ENCODE measurements at regions not wholly inside any gene's neighbourhood (a gene's known extent, or its start where the extent isn't known, plus 50 kb on each side); places are given as distances from the start of the nearest gene placed in this dataset.
A peak's percentile ranks its signal among the peaks of the same experiment; 100 is the strongest.

DNA sequence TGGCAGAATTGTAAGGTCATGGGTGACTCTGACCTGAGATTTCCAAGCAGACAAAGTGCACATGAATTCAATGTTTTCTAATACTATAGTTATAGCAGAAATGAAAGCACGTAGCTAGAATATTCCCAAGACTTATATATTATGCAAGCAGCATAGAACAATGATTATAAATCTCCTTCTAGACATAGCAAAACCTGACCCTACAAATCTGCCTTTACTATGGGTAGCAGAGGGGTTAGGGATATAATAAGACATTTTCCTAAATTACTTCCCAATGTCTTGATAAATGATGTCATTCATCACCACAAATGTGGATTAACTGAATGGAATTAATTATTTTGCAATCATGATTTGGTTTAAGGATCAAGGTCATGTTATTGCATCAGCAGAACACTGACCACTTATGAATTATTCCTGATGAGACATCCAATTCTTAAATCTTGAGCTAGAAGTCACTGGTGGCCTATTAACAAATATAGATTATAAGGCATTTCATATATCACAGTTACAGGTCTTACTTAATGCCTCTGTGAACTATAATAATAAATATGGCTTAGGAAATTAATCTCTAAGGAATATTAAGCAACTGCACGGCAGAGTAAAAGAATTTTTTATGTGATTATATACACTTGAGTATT is 776.6 kb downstream of the AMY1C start (continued):
- TF ChIP-seq MXI1 (IDR thresholded peaks at IDR 0.05; ENCODE audit: borderline replicate concordance, low read depth, low read length), result no peak

DNA sequence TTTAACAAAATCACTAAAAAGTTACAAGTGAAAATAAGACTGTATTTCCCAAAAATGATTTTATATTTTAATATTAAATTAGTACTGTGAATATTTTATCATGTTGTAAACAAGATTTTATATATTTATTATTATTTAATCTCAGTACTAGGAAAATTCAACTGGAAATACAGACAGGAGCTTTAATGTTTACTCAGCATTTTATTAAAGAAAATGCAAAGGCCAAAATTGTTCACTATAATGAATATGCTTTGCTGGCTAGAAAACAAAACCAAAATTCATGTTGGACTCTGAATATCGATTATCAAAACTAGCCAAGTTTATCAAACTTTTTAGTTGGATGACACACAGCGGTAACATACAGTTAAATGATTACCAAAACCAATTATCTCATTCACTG is 782.3 kb downstream of the AMY1C start:
- ATAC-seq, result no peak
- FAIRE-seq, result no peak
- Histone ChIP-seq H4K20me1 (ENCODE audit: insufficient read depth, low read length) (no peaks in the 10 kb centered on the region), H3K4me1 (ENCODE audit: insufficient read depth, low read length) (no peaks in the 10 kb centered on the region), H3K36me3 (replicated peaks in 1 of 2; ENCODE audit: control insufficient read depth in 1 of 2, insufficient read depth in 2 of 2, low read length in 2 of 2) (no peaks in the 10 kb centered on the region), H3K9me3 (ENCODE audit: low read length) (peaks cover 4% of the 10 kb centered on the region; the same call in 1 of the 2 replicates), H3K9ac (ENCODE audit: insufficient read depth, low read depth, low read length) (no peak overlapping the region), H3K79me2 (ENCODE audit: insufficient read depth, low read length) (no peaks in the 10 kb centered on the region), H3K4me2 (ENCODE audit: low read depth, low read length) (no peak overlapping the region), H3K4me3 (replicated peaks in 1 of 3; ENCODE audit: insufficient read depth in 1 of 3, low read depth in 2 of 3, low read length in 3 of 3) (no peak overlapping the region), H3K27me3 (ENCODE audit: control insufficient read depth in 1 of 2, insufficient read depth in 2 of 2, low read length in 2 of 2) (no peaks in the 10 kb centered on the region; a peak in 1 of 5 replicates), H3K27ac (ENCODE audit: extremely low read length, insufficient read depth, low read length) (no peak overlapping the region), H2AFZ (ENCODE audit: low read length) (no peak overlapping the region)
- 23% methylated on average over 2 of the region's 2 CpGs for WGBS (ENCODE audit: low lambda C conversion rate)
- ChIA-PET CTCF (ENCODE audit: low intra/inter-chr PET ratio, low total read pairs) (no interaction called here), POLR2A (no interaction called here)
- intact Hi-C loops (cut with micrococcal nuclease; ENCODE audit: unreplicated experiment) (no loop called here), in situ Hi-C loops (cut with HindIII; ENCODE audit: extremely low pct_ligation_motif_present, low pct_unique_long_range_greater_than_20kb) (no loop called here)
- BruUV-seq (replicated peaks), result no TSS peak
- no peak for DNase-seq (ENCODE audit: low spot score)
- TF ChIP-seq MTF1 (CRISPR knock-in tag; IDR thresholded peaks at IDR 0.05) (no peak), MAFF (IDR thresholded peaks at IDR 0.05; ENCODE audit: low read depth, low read length) (peak; percentile 80), MAFK (conservative IDR thresholded peaks at IDR 0.05 in 1 of 2, IDR thresholded peaks at IDR 0.05 in 1 of 2; ENCODE audit: low read length in 2 of 2) (peak; percentile 75 to 89)

DNA sequence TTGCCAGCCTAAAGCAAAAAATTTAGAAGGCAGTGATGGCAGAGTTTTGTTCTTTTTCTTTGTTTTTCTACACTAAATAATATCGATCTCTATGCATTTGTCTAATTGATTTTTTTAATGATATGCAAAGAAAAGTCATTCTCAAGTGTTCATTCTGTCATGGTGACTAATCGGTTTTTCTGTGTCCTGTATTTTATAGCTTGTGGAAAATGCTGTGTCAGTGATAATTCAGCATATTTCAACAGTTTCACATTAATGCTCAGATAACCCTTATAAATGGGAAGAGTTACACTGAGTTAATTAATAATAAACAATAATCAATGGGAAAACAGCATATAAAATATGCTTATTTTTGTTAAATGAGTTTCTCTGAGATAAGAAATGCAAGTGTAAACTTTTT is 824.9 kb downstream of the AMY1C start:
- BruUV-seq (replicated peaks), result no TSS peak
- H3K4me1 ChIP-seq (ENCODE audit: insufficient read depth, low read length), result no peaks in the 10 kb centered on the region
- H3K27me3 ChIP-seq (ENCODE audit: control insufficient read depth in 1 of 2, insufficient read depth in 2 of 2, low read length in 2 of 2), result no peaks in the 10 kb centered on the region
- H3K79me2 ChIP-seq (ENCODE audit: insufficient read depth, low read length), result no peaks in the 10 kb centered on the region
- intact Hi-C loops (cut with micrococcal nuclease; ENCODE audit: unreplicated experiment) (no loop called here), in situ Hi-C loops (cut with HindIII; ENCODE audit: extremely low pct_ligation_motif_present, low pct_unique_long_range_greater_than_20kb) (no loop called here)
- no peak overlapping the region for H3K4me2 ChIP-seq (ENCODE audit: low read depth, low read length)
- no peaks in the 10 kb centered on the region for H3K36me3 ChIP-seq (replicated peaks in 1 of 2; ENCODE audit: control insufficient read depth in 1 of 2, insufficient read depth in 2 of 2, low read length in 2 of 2)
- DNase-seq (ENCODE audit: low spot score), result no peak
- H4K20me1 ChIP-seq (ENCODE audit: insufficient read depth, low read length), result no peaks in the 10 kb centered on the region
- 0% methylated on average over 2 of the region's 2 CpGs for WGBS (ENCODE audit: low lambda C conversion rate)
- ChIA-PET CTCF (ENCODE audit: low intra/inter-chr PET ratio, low total read pairs) (no interaction called here), POLR2A (no interaction called here)
- no peak for FAIRE-seq
- H3K27ac ChIP-seq (ENCODE audit: extremely low read length, insufficient read depth, low read length), result no peak overlapping the region
- peaks cover 15% of the 10 kb centered on the region; the same call in 1 of the 2 replicates for H3K9me3 ChIP-seq (ENCODE audit: low read length)
- H3K9ac ChIP-seq (ENCODE audit: insufficient read depth, low read depth, low read length), result no peak overlapping the region
- ATAC-seq, result no peak
- H3K4me3 ChIP-seq (replicated peaks in 1 of 3; ENCODE audit: insufficient read depth in 1 of 3, low read depth in 2 of 3, low read length in 3 of 3), result no peak overlapping the region
- no peak overlapping the region for H2AFZ ChIP-seq (ENCODE audit: low read length)
- TF ChIP-seq SOX13 (IDR thresholded peaks at IDR 0.05) (no peak), SOX13 (CRISPR knock-in tag; conservative IDR thresholded peaks at IDR 0.05 in 1 of 2, IDR thresholded peaks at IDR 0.05 in 1 of 2) (no peak), SALL2 (CRISPR knock-in tag; IDR thresholded peaks at IDR 0.05) (no peak), CBX1 (IDR thresholded peaks at IDR 0.05; ENCODE audit: low read depth) (no peak), NR2F2 (IDR thresholded peaks at IDR 0.05; ENCODE audit: borderline replicate concordance, low read depth) (no peak), XBP1 (CRISPR knock-in tag; IDR thresholded peaks at IDR 0.05) (no peak), KLF9 (CRISPR knock-in tag; IDR thresholded peaks at IDR 0.05; ENCODE audit: low read depth) (no peak), EHMT2 (IDR thresholded peaks at IDR 0.05; ENCODE audit: borderline replicate concordance, low read depth, low read length) (no peak), TMF1 (CRISPR knock-in tag; IDR thresholded peaks at IDR 0.05; ENCODE audit: low read depth) (no peak)
